ENCODE measurements at regions not wholly inside any gene's neighbourhood (a gene's known extent, or its start where the extent isn't known, plus 50 kb on each side); places are given as distances from the start of the nearest gene placed in this dataset.

- TF ChIP-seq EZH2 (IDR thresholded peaks at IDR 0.05; ENCODE audit: borderline replicate concordance, insufficient read depth, low read depth, low read length, poor library complexity, severe bottlenecking): no peak
- TF ChIP-seq CTCF (IDR thresholded peaks at IDR 0.05): no peak
- POLR2A ChIA-PET: no interaction called here
- no peaks in the 10 kb centered on the region for H3K4me1 Mint-ChIP-seq
- peaks cover under 1% of the 10 kb centered on the region for H3K9me3 Mint-ChIP-seq (ENCODE audit: insufficient read depth)
- Histone ChIP-seq H3K4me1 (ENCODE audit: control insufficient read depth in 2 of 2, insufficient read depth in 2 of 2, low read length in 2 of 2) (no peaks in the 10 kb centered on the region), H3K27ac (ENCODE audit: low read length in 2 of 2) (no peak overlapping the region), H3K4me2 (replicated peaks; ENCODE audit: low read depth, low read length, poor library complexity, severe bottlenecking) (no peak overlapping the region), H3K79me2 (ENCODE audit: control insufficient read depth, insufficient read depth, low read length) (no peaks in the 10 kb centered on the region), H3K36me3 (replicated peaks in 1 of 2; ENCODE audit: control extremely low read depth in 1 of 2, control insufficient read depth in 1 of 2, extremely low read depth in 1 of 2, insufficient read depth in 2 of 2, low read length in 1 of 2) (no peaks in the 10 kb centered on the region), H2AFZ (ENCODE audit: insufficient read depth, low read depth, low read length, poor library complexity, severe bottlenecking) (no peak overlapping the region), H4K20me1 (ENCODE audit: control insufficient read depth, insufficient read depth, low read length, poor library complexity, severe bottlenecking) (no peaks in the 10 kb centered on the region), H3K27me3 (replicated peaks in 1 of 4; ENCODE audit: control extremely low read depth in 1 of 4, control insufficient read depth in 3 of 4, insufficient read depth in 4 of 4, low read length in 3 of 4) (no peaks in the 10 kb centered on the region), H3K9ac (ENCODE audit: low read length) (no peak overlapping the region), H3K9me3 (ENCODE audit: control extremely low read depth in 1 of 3, control insufficient read depth in 2 of 3, insufficient read depth in 1 of 3, low read length in 2 of 3) (peaks cover 0 to 1% (median 0%) of the 10 kb centered on the region in 3 donors), H3K4me3 (ENCODE audit: control extremely low read depth in 1 of 5, extremely low read depth in 1 of 5, insufficient read depth in 1 of 5, low read depth in 2 of 5, low read length in 4 of 5) (no peak overlapping the region)
- intact Hi-C loops (cut with micrococcal nuclease): no loop called here
- H3K27me3 Mint-ChIP-seq: no peaks in the 10 kb centered on the region
- H3K27ac Mint-ChIP-seq: no peak overlapping the region
- no peak overlapping the region for H3K4me3 Mint-ChIP-seq
- no CpG with 5 or more reads among the region's 4 CpGs for WGBS (ENCODE audit: insufficient coverage)
- ATAC-seq (ENCODE audit: low read depth): no peak
- CTCF ChIA-PET: no interaction called here
- DNase-seq: no peak
Observed at GRCh38 chr3:34842706-34843480, 796.4 kb upstream of the ARPP21 start.

GRCh38 chr3:34844323-34844620, 795.1 kb upstream of the ARPP21 start:
- H3K9ac ChIP-seq (ENCODE audit: low read length): no peak overlapping the region
- ATAC-seq (ENCODE audit: low read depth): no peak
- POLR2A ChIA-PET: no interaction called here
- intact Hi-C loops (cut with micrococcal nuclease): no loop called here
- no peak overlapping the region for H3K4me3 ChIP-seq (ENCODE audit: control extremely low read depth in 1 of 5, extremely low read depth in 1 of 5, insufficient read depth in 1 of 5, low read depth in 2 of 5, low read length in 4 of 5)
- H4K20me1 ChIP-seq (ENCODE audit: control insufficient read depth, insufficient read depth, low read length, poor library complexity, severe bottlenecking): no peaks in the 10 kb centered on the region
- no peak overlapping the region for H3K4me2 ChIP-seq (replicated peaks; ENCODE audit: low read depth, low read length, poor library complexity, severe bottlenecking)
- no peaks in the 10 kb centered on the region for H3K9me3 ChIP-seq (ENCODE audit: control extremely low read depth in 1 of 3, control insufficient read depth in 2 of 3, insufficient read depth in 1 of 3, low read length in 2 of 3)
- TF ChIP-seq CTCF (IDR thresholded peaks at IDR 0.05) (no peak), EZH2 (IDR thresholded peaks at IDR 0.05; ENCODE audit: borderline replicate concordance, insufficient read depth, low read depth, low read length, poor library complexity, severe bottlenecking) (no peak)
- no peaks in the 10 kb centered on the region for H3K4me1 Mint-ChIP-seq
- no peaks in the 10 kb centered on the region for H3K79me2 ChIP-seq (ENCODE audit: control insufficient read depth, insufficient read depth, low read length)
- no peaks in the 10 kb centered on the region for H3K27me3 Mint-ChIP-seq
- H3K27me3 ChIP-seq (replicated peaks in 1 of 4; ENCODE audit: control extremely low read depth in 1 of 4, control insufficient read depth in 3 of 4, insufficient read depth in 4 of 4, low read length in 3 of 4): no peaks in the 10 kb centered on the region
- H3K4me3 Mint-ChIP-seq: no peak overlapping the region
- H3K36me3 ChIP-seq (replicated peaks in 1 of 2; ENCODE audit: control extremely low read depth in 1 of 2, control insufficient read depth in 1 of 2, extremely low read depth in 1 of 2, insufficient read depth in 2 of 2, low read length in 1 of 2): no peaks in the 10 kb centered on the region
- H3K9me3 Mint-ChIP-seq (ENCODE audit: insufficient read depth): no peaks in the 10 kb centered on the region
- 60% methylated on average over 1 of the region's 2 CpGs for WGBS (ENCODE audit: insufficient coverage)
- DNase-seq: no peak
- H3K4me1 ChIP-seq (ENCODE audit: control insufficient read depth in 2 of 2, insufficient read depth in 2 of 2, low read length in 2 of 2): no peaks in the 10 kb centered on the region
- H3K27ac Mint-ChIP-seq: no peak overlapping the region
- no peak overlapping the region for H2AFZ ChIP-seq (ENCODE audit: insufficient read depth, low read depth, low read length, poor library complexity, severe bottlenecking)
- no peak overlapping the region for H3K27ac ChIP-seq (ENCODE audit: low read length in 2 of 2)
- CTCF ChIA-PET: no interaction called here
